Upper lobe of left lung (tissue), 6 donors: ENCODE measurements at regions not wholly inside any gene's neighbourhood (a gene's known extent, or its start where the extent isn't known, plus 50 kb on each side); places are given as distances from the start of the nearest gene placed in this dataset.

Experiments
- ATAC-seq, 2 donors: fragments of 200-7000 bp; cut with Tn5 transposase; one replicate each; pipeline ENCODE4 v1.9.1; 2022; ENCODE audit warnings: mild to moderate bottlenecking in 2 of 2, moderate library complexity in 2 of 2; ENCODE audit not compliant: low FRiP score in 2 of 2
- DNase-seq, 2 donors: peaks; one replicate each; pipeline ENCODE4 v3.0.0-alpha.2; 2019 to 2020
- H3K27ac ChIP-seq, 4 donors: fragments of 200-600 bp; sonication (generic); one replicate each; pipeline ENCODE4 v1.5.1; 2016 to 2019
- H3K27me3 ChIP-seq, 4 donors: fragments of 200-600 bp; sonication (generic); one replicate each; pipeline ENCODE4 v1.5.1; 2017 to 2019
- H3K36me3 ChIP-seq, 4 donors: fragments of 200-600 bp; sonication (generic); one replicate each; pipeline ENCODE4 v1.5.1; 2016 to 2019
- H3K4me1 ChIP-seq, 4 donors: fragments of 200-600 bp; sonication (generic); one replicate each; pipeline ENCODE4 v1.5.1; 2018 to 2019
- H3K4me3 ChIP-seq, 4 donors: fragments of 200-600 bp; sonication (generic); one replicate each; pipeline ENCODE4 v1.5.1; 2017 to 2019; ENCODE audit warnings: mild to moderate bottlenecking in 2 of 4, moderate library complexity in 1 of 4
- H3K9me3 ChIP-seq, 4 donors: fragments of 200-600 bp; sonication (generic); one replicate each; pipeline ENCODE4 v1.5.1; 2018 to 2019
- EP300 ChIP-seq, 4 donors: sonication (generic); formaldehyde crosslinking; IDR thresholded peaks; one replicate each; pipeline ENCODE4 v1.5.1; 2017; ENCODE audit warnings: antibody characterized with exemption in 4 of 4, control low read depth in 2 of 4
- POLR2A ChIP-seq, 4 donors: fragments of 450-650 bp; IDR thresholded peaks; one replicate each; pipeline ENCODE4 v1.5.1; 2016 to 2017; ENCODE audit warnings: antibody characterized with exemption in 4 of 4, mild to moderate bottlenecking in 2 of 4
- POLR2AphosphoS5 ChIP-seq, 2 donors: sonication (generic); formaldehyde crosslinking; IDR thresholded peaks; one replicate each; pipeline ENCODE4 v1.5.1; 2017; ENCODE audit warnings: antibody characterized with exemption in 2 of 2
- WGBS, 2 donors: methylation state at CpG; one replicate each; pipeline ENCODE4 v1.1.5; 2017 to 2018; 5-methylcytosine and 5-hydroxymethylcytosine counted together
- TF ChIP-seq, protein P1 (sequence below), 6 experiments: fragments of 450-650 bp in 4 of 6; fragments of 200-600 bp in 2 of 6; sonication (generic) in 2 of 6; IDR thresholded peaks; one replicate each; pipeline ENCODE4 v1.5.1; 2016 to 2019; ENCODE audit warnings: antibody characterized with exemption in 6 of 6
- donor health status: DM: no; HTN: no; CAD: no; lungs with moderate emphysema.
- donor health status: DM: no; HTN: yes; CAD: no; lungs with severe emphysema.

DNA sequence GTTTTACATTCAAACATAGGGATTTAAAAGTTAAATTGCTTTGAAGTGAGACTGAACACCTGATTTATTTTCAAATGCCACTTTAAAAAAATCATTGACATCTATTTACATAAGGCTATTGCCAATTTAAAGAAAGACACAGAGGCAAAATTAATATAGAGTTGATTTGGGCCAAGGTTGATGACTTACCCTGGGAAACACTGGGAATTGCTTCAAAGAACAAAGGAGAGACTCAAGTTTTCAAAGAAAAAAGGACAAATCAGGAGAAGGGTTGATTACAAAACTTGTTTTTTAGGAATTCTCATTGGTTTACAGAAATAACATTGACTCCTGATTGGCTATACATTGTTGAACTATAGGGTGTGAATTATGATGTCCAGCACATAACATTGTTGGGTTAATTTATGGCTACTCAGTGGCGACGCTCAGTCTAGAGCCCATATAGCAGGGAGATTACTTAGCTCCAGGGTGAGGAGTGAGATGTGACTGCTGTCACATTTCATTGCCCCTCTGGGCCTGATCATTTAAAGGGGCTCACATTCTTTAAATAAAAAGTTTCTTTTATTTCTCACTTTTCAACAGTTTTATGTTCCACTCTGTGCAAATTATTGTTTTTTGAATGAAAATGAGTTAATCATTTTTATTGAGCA, 184.6 kb downstream of the SPATA18 start:
- H3K27me3 ChIP-seq, result no peaks in the 10 kb centered on the region
- no peak overlapping the region for H3K4me3 ChIP-seq
- no peaks in the 10 kb centered on the region for H3K36me3 ChIP-seq
- ATAC-seq, result no peak
- 74 to 91% methylated on average over 2 of the region's 2 CpGs for WGBS, 2 donors
- no peak for DNase-seq
- H3K9me3 ChIP-seq, result no peaks in the 10 kb centered on the region
- no peaks in the 10 kb centered on the region for H3K4me1 ChIP-seq
- no peak overlapping the region for H3K27ac ChIP-seq
- TF ChIP-seq POLR2A (IDR thresholded peaks at IDR 0.05) (no peak), POLR2AphosphoS5 (IDR thresholded peaks at IDR 0.05) (no peak), EP300 (IDR thresholded peaks at IDR 0.05) (no peak)
- TF ChIP-seq, protein P1, sequence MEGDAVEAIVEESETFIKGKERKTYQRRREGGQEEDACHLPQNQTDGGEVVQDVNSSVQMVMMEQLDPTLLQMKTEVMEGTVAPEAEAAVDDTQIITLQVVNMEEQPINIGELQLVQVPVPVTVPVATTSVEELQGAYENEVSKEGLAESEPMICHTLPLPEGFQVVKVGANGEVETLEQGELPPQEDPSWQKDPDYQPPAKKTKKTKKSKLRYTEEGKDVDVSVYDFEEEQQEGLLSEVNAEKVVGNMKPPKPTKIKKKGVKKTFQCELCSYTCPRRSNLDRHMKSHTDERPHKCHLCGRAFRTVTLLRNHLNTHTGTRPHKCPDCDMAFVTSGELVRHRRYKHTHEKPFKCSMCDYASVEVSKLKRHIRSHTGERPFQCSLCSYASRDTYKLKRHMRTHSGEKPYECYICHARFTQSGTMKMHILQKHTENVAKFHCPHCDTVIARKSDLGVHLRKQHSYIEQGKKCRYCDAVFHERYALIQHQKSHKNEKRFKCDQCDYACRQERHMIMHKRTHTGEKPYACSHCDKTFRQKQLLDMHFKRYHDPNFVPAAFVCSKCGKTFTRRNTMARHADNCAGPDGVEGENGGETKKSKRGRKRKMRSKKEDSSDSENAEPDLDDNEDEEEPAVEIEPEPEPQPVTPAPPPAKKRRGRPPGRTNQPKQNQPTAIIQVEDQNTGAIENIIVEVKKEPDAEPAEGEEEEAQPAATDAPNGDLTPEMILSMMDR (IDR thresholded peaks at IDR 0.05), result no peak

DNA sequence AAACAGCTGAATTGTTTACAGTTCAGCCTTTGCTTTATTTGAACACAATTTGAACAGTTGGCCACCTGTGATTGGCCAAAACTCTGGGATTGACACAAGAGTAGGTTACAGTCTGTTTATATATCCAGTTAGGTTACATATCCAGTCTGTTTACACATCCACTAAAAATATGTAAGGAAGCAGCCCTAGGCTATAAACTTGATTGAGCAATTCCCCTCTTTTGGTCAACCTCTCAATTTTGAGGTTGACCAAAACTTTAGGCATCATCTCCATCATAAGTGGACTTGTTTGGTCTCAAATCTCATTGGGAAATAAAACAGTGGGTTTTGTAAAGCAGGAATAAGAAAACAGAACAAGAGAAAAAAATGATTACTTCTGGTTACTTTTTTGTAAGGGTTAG, 190.8 kb downstream of the SPATA18 start:
- Histone ChIP-seq H3K27me3 (no peaks in the 10 kb centered on the region), H3K27ac (no peak overlapping the region), H3K4me1 (no peaks in the 10 kb centered on the region), H3K9me3 (no peaks in the 10 kb centered on the region), H3K4me3 (no peak overlapping the region), H3K36me3 (no peaks in the 10 kb centered on the region)
- ATAC-seq, result no peak
- TF ChIP-seq EP300 (IDR thresholded peaks at IDR 0.05), result no peak
- DNase-seq, result no peak

DNA sequence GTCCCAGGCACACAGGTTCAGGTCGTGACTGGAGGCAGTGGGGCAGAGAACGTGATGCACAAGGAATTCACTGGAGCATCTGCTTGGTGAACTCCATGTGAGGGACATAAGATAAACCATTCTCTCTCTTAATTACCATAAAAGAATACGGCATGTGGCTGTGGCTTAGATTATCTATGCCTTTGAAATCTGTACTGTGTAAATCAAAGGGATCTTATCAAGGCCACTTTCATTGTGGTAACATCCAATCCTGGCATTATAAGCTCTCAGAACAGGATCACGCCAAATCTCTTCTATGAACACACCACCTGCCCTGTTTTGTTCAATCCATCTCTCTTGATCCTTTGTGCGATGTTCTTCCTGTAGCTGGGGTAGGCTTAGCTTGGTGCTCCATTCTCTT, 192.3 kb downstream of the SPATA18 start:
- Histone ChIP-seq H3K9me3 (no peaks in the 10 kb centered on the region), H3K36me3 (no peaks in the 10 kb centered on the region), H3K4me1 (no peaks in the 10 kb centered on the region), H3K4me3 (no peak overlapping the region), H3K27ac (no peak overlapping the region), H3K27me3 (no peaks in the 10 kb centered on the region)
- 87 to 91% methylated on average over 5 of the region's 5 CpGs for WGBS, 2 donors
- DNase-seq (no peak), ATAC-seq (no peak)
- TF ChIP-seq POLR2AphosphoS5 (IDR thresholded peaks at IDR 0.05), result no peak
- no peak for TF ChIP-seq EP300 (IDR thresholded peaks at IDR 0.05)
- TF ChIP-seq, protein P1 (IDR thresholded peaks at IDR 0.05), result no peak
- no peak for TF ChIP-seq POLR2A (IDR thresholded peaks at IDR 0.05)

DNA sequence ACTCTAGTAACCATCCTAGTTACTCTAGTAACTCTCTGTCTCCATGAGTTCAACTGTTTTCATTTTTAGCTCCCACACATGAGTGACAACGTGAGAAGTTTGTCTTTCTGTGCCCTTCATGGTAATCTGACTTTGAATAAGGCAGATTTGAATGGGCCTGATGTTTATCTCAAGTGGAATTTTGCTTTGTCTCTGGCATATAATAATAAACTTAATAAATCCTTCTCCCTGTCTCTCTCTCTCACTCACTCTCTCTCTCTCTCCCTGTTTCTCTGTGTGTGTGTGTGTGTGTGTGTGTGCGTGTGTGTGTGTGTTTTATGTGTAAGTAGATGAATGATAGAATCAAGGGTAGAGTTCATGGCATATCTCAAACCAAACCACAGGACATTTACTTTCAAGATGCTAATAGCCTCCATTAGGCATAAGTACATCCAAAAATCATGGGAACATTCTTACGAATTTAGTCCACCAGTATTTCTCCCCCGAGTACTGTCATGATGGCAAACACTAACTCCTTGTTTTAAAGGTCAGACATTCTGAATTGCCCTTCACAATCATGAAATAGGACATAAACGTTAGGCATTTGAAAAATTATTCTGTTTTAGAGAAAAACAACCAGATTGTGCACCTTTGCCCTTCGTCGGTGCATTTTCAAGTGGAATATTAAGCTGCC, 193.1 kb downstream of the SPATA18 start:
- no peak overlapping the region for H3K27ac ChIP-seq
- 55 to 63% methylated on average over 7 of the region's 7 CpGs for WGBS, 2 donors
- DNase-seq, result no peak
- ATAC-seq, result no peak
- H3K4me3 ChIP-seq, result no peak overlapping the region
- H3K36me3 ChIP-seq, result no peaks in the 10 kb centered on the region
- no peak for TF ChIP-seq POLR2A (IDR thresholded peaks at IDR 0.05)
- no peak for TF ChIP-seq EP300 (IDR thresholded peaks at IDR 0.05)
- TF ChIP-seq POLR2AphosphoS5 (IDR thresholded peaks at IDR 0.05), result no peak
- TF ChIP-seq, protein P1 (IDR thresholded peaks at IDR 0.05), result no peak
- no peaks in the 10 kb centered on the region for H3K9me3 ChIP-seq
- H3K27me3 ChIP-seq, result no peaks in the 10 kb centered on the region
- H3K4me1 ChIP-seq, result no peaks in the 10 kb centered on the region

DNA sequence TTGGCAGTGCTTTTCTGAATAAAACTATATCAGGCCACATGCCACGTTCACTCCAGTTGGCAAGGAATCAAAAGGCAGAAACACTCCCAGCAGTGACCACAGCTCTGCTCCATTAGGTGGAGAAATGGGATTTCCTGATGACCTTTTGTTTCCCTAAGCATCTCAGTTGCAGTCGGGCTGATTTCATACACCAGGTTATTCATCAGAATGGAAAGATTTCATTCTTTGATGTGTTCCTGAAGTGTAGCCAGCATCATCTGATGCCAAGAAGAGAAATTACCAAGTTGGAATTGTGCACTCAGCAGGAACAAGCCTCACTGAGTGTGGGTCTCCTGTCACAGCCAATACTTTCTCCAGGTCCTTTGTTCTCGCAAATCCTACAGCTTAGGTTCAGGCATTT, 193.7 kb downstream of the SPATA18 start:
- Histone ChIP-seq H3K4me1 (no peaks in the 10 kb centered on the region), H3K27ac (no peak overlapping the region), H3K9me3 (no peaks in the 10 kb centered on the region), H3K27me3 (no peaks in the 10 kb centered on the region), H3K36me3 (no peaks in the 10 kb centered on the region), H3K4me3 (no peak overlapping the region)
- 38 to 58% methylated on average over 3 of the region's 3 CpGs for WGBS, 2 donors
- TF ChIP-seq POLR2A (IDR thresholded peaks at IDR 0.05), result no peak
- no peak for TF ChIP-seq POLR2AphosphoS5 (IDR thresholded peaks at IDR 0.05)
- TF ChIP-seq EP300 (IDR thresholded peaks at IDR 0.05), result no peak
- TF ChIP-seq, protein P1 (IDR thresholded peaks at IDR 0.05), result no peak
- peak in 1 of 2 donors; percentile 30 for ATAC-seq
- DNase-seq, result no peak
